GM12875 (cell line): ENCODE measurements at regions not wholly inside any gene's neighbourhood (a gene's known extent, or its start where the extent isn't known, plus 50 kb on each side); places are given as distances from the start of the nearest gene placed in this dataset.

Experiments
- H3K4me3 ChIP-seq: one replicate; pipeline ENCODE4 v1.5.1; 2011; ENCODE audit warnings: low read depth, low read length, control low read depth
- TF ChIP-seq, protein P1 (sequence below): IDR thresholded peaks from 2 replicates; pipeline ENCODE4 v1.5.1; 2011; ENCODE audit warnings: low read depth, mild to moderate bottlenecking, control low read depth, inconsistent platforms, low read length, moderate library complexity, borderline replicate concordance; ENCODE audit not compliant: insufficient read depth

GRCh38 chr5:117088176-117088575 lies 513.6 kb upstream of the SEMA6A start:
- H3K4me3 ChIP-seq, result no peak overlapping the region
- TF ChIP-seq, protein P1, sequence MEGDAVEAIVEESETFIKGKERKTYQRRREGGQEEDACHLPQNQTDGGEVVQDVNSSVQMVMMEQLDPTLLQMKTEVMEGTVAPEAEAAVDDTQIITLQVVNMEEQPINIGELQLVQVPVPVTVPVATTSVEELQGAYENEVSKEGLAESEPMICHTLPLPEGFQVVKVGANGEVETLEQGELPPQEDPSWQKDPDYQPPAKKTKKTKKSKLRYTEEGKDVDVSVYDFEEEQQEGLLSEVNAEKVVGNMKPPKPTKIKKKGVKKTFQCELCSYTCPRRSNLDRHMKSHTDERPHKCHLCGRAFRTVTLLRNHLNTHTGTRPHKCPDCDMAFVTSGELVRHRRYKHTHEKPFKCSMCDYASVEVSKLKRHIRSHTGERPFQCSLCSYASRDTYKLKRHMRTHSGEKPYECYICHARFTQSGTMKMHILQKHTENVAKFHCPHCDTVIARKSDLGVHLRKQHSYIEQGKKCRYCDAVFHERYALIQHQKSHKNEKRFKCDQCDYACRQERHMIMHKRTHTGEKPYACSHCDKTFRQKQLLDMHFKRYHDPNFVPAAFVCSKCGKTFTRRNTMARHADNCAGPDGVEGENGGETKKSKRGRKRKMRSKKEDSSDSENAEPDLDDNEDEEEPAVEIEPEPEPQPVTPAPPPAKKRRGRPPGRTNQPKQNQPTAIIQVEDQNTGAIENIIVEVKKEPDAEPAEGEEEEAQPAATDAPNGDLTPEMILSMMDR, result no peak

DNA sequence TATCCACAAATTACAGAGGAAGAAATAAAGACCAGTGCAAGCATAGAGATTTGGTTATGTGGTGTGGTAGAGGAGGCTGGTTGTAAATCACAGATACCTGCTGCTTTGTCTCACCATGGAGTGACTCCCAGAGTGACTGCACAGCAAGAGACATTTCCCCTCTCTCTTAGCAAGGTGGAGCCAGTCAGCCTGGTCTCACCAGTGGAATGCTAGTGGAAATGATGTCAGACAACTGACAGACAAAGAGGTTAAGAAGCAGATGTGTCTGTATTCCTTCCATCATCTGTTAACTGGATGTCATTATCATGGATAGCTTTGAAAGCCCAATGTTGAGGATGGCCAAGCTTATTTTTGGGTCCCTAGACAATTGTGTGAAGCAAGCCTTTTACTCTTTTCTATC lies 509.4 kb upstream of the SEMA6A start:
- no peak overlapping the region for H3K4me3 ChIP-seq
- TF ChIP-seq, protein P1, result no peak

DNA sequence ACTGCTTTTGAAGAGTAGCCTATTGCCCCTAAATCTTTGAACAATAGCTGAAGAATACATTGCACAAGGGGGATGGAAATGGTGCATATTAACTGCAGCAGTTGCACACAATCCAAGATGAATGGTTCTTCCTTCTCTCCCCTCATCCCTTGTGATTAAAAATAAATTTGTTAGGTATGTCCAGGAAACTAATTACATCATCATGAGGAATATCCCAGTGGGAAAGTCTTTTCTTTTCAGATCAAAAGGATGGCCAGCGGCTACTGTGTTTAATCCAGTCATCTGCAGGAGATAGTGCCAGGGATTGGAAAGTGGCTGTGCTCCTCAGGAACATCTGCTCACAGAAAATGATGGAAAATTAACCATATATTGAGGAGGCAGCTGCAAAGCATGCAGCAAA lies 508.4 kb upstream of the SEMA6A start:
- TF ChIP-seq, protein P1, result no peak

DNA sequence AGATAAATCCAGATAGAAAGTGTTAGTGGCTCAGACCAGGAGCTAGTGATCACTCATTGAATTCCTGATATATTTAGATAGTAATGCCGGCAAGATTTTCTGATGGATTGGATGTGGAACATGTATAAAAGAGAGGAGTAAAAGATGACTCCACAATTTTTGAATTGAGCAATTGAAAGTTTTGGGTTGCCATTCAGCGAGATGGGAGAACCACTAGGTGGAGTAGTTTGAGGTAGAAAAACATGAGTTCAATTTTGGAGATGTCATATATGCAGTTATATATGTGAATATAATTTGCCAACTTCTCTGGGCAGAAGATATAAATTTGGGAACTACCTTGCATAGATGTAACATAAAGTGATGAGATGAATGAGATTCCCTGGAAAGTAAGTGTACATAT lies 502.5 kb upstream of the SEMA6A start:
- TF ChIP-seq, protein P1, result peak; percentile 33; the same call in 1 of the 2 replicates
- H3K4me3 ChIP-seq, result no peak overlapping the region

More for the DNA sequence above, 508.4 kb upstream of the SEMA6A start:
- no peak overlapping the region for H3K4me3 ChIP-seq

DNA sequence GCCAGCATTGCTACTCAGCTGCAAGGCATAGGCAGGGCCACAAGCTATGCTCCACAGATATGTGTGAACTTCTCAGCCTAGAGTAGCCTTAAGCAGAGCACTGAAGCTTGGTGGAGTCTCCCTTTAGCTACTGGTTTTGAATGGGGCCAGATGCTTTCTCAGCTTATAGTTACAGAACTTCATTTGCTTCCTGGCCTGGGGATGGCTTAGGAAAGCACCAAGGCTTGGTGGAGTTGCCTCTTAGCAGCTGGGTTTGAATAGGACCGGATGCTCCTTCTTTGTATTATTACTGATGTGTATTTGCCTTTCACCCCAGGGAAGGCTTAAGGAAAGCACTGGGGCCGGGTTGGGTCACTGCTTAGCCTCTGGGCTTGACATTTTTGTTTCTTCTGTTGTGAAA lies 497.8 kb upstream of the SEMA6A start:
- H3K4me3 ChIP-seq, result no peak overlapping the region
- TF ChIP-seq, protein P1, result no peak

DNA sequence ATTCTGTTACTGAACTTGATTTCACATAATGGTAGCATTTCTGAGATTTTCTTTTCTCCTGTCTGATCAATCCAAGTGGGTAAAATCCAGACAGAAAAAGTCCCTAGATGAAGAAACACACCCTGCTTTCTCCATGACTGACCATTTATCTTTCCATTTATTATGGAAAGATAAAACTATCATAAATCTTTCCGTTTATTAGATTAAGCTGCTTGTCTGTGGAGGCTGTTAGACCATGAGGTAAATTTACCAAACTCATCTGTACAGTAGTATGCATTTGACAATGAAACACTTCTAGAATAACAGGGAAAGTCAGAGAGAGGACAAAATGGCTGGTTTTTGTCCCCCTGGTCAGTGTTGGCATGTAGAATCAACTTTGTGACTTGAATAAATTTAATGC lies 491.2 kb upstream of the SEMA6A start:
- TF ChIP-seq, protein P1, result no peak
- no peak overlapping the region for H3K4me3 ChIP-seq

- TF ChIP-seq, protein P1, result no peak
- H3K4me3 ChIP-seq, result no peak overlapping the region
These were observed 490.5 kb upstream of the SEMA6A start for GRCh38 chr5:117065161-117065560.
